GM12878 (cell line): ENCODE measurements at regions not wholly inside any gene's neighbourhood (a gene's known extent, or its start where the extent isn't known, plus 50 kb on each side); places are given as distances from the start of the nearest gene placed in this dataset.

Source experiments
- ATAC-seq: fragments of 200-7000 bp; cut with Tn5 transposase; 3 replicates; pipeline ENCODE4 v1.9.1; 2020; ENCODE audit warnings: mild to moderate bottlenecking, moderate library complexity
- BruUV-seq: library from RNA; stranded (reverse); fragments of 400-500 nt; replicated peaks from 2 replicates; lab custom pipeline; 2021; lab: Mats Ljungman, UMichigan
- CTCF ChIA-PET: fragments of 300-600 bp; sonication (Branson Sonifier 250); formaldehyde crosslinking; extraction: SDS; loops from one replicate; lab custom pipeline; 2021; ENCODE audit warnings: inconsistent platforms; lab: Yijun Ruan, JAX
- POLR2A ChIA-PET: fragments of 350-600 bp; formaldehyde crosslinking; extraction: SDS; loops from one replicate; lab custom pipeline; 2021; ENCODE audit warnings: inconsistent platforms; lab: Charles Lee
- RAD21 ChIA-PET: fragments of 300-600 bp; sonication (Branson Sonifier 250); formaldehyde crosslinking; loops from one replicate; lab custom pipeline; 2023; ENCODE audit warnings: antibody characterized with exemption; ENCODE audit not compliant: unreplicated experiment; lab: Charles Lee
- SMC1A ChIA-PET: fragments of 300-600 bp; sonication (Branson Sonifier 250); formaldehyde crosslinking; loops from one replicate; lab custom pipeline; 2023; ENCODE audit not compliant: unreplicated experiment, uncharacterized antibody; lab: Charles Lee
- DNase-seq: peaks from one replicate; pipeline ENCODE4 v3.0.0-alpha.2; 2011; ENCODE audit warnings: low read depth, low spot score
- FAIRE-seq: peaks from 3 replicates; lab custom pipeline; 2011; peaks lifted over from hg19 to GRCh38; lab: Jason Lieb, UNC
- H2AFZ ChIP-seq: 2 replicates; pipeline ENCODE4 v1.6.0; 2011; ENCODE audit warnings: low read depth, low read length, control low read depth; ENCODE audit not compliant: control insufficient read depth
- H3K27ac ChIP-seq: 2 replicates; pipeline ENCODE4 v1.5.1; 2011; ENCODE audit warnings: control low read depth; ENCODE audit not compliant: control insufficient read depth, insufficient read depth
- H3K27me3 ChIP-seq, 2 experiments: replicated peaks in 1 of 2; 2 replicates each; pipeline versions ENCODE4 v1.6.0 to v1.6.1; 2011; ENCODE audit warnings: low read length in 1 of 2; ENCODE audit not compliant: control insufficient read depth in 2 of 2, insufficient read depth in 2 of 2
- H3K36me3 ChIP-seq, 2 experiments: 2 replicates each; pipeline ENCODE4 v1.5.1; 2011; ENCODE audit warnings: low read length in 1 of 2; ENCODE audit not compliant: control insufficient read depth in 2 of 2, insufficient read depth in 2 of 2
- H3K4me1 ChIP-seq: 2 replicates; pipeline ENCODE4 v1.6.1; 2011; ENCODE audit warnings: mild to moderate bottlenecking, low read length, moderate library complexity, mixed read lengths; ENCODE audit not compliant: control insufficient read depth, insufficient read depth
- H3K4me2 ChIP-seq: 2 replicates; pipeline ENCODE4 v1.6.0; 2011; ENCODE audit warnings: control low read depth; ENCODE audit not compliant: control insufficient read depth, insufficient read depth
- H3K4me3 ChIP-seq: fragments of 200-600 bp; sonication (generic); 2 replicates; pipeline ENCODE4 v1.5.1; 2016
- H3K79me2 ChIP-seq: 2 replicates; pipeline ENCODE4 v1.6.0; 2011; ENCODE audit warnings: low read length; ENCODE audit not compliant: control insufficient read depth, insufficient read depth
- H3K9ac ChIP-seq: 2 replicates; pipeline ENCODE4 v1.8.0; 2011; ENCODE audit warnings: low read length, control low read depth, mixed read lengths; ENCODE audit not compliant: control insufficient read depth, insufficient read depth
- H3K9me3 ChIP-seq: replicated peaks from 3 replicates; pipeline ENCODE4 v1.5.1; 2011; ENCODE audit warnings: mild to moderate bottlenecking, low read length; ENCODE audit not compliant: control insufficient read depth, insufficient read depth
- H4K20me1 ChIP-seq: 2 replicates; pipeline ENCODE4 v1.6.0; 2011; ENCODE audit not compliant: control insufficient read depth, insufficient read depth
- BACH1 ChIP-seq: fragments of 450-650 bp; IDR thresholded peaks from 2 replicates; pipeline ENCODE4 v1.6.1; 2017; ENCODE audit warnings: mild to moderate bottlenecking, borderline replicate concordance
- BHLHE40 ChIP-seq, 2 experiments: fragments of 450-650 bp in 1 of 2; IDR thresholded peaks; 2 replicates each; pipeline ENCODE4 v1.6.1; 2011 to 2017; ENCODE audit warnings: low read depth in 2 of 2, borderline replicate concordance in 1 of 2, improper control_type of control experiment in 1 of 2, low read length in 1 of 2, mild to moderate bottlenecking in 1 of 2
- BRCA1 ChIP-seq: IDR thresholded peaks from 2 replicates; pipeline ENCODE4 v1.6.1; 2011; ENCODE audit warnings: low read depth, low read length, improper control_type of control experiment
- CBX5 ChIP-seq: sonication (generic); IDR thresholded peaks from 2 replicates; pipeline ENCODE4 v1.6.1; 2016; ENCODE audit warnings: low read depth, moderate library complexity, mild to moderate bottlenecking, inconsistent platforms
- CHD1 ChIP-seq: IDR thresholded peaks from 2 replicates; pipeline ENCODE4 v1.6.1; 2012; ENCODE audit warnings: low read depth, low read length, improper control_type of control experiment
- CHD2 ChIP-seq: IDR thresholded peaks from 2 replicates; pipeline ENCODE4 v1.6.1; 2011; ENCODE audit warnings: low read depth, low read length, improper control_type of control experiment, borderline replicate concordance
- EGR1 ChIP-seq, 2 experiments: IDR thresholded peaks; 1 replicate in 1 of 2; 2 replicates in 1 of 2; pipeline ENCODE4 v1.6.1; 2011 to 2012; ENCODE audit warnings: low read depth in 2 of 2, low read length in 2 of 2, borderline replicate concordance in 1 of 2, mild to moderate bottlenecking in 1 of 2, moderate library complexity in 1 of 2
- ETV6 ChIP-seq, 2 experiments: fragments of 450-650 bp in 1 of 2; IDR thresholded peaks in 1 of 2; conservative IDR thresholded peaks in 1 of 2; 2 replicates each; pipeline ENCODE4 v1.6.1; 2014; ENCODE audit warnings: antibody characterized with exemption in 1 of 2, borderline replicate concordance in 1 of 2, low read depth in 1 of 2, mild to moderate bottlenecking in 1 of 2, moderate library complexity in 1 of 2
- KAT2A ChIP-seq: conservative IDR thresholded peaks from 2 replicates; pipeline ENCODE4 v1.6.1; 2011; ENCODE audit warnings: low read depth, low read length; ENCODE audit not compliant: control insufficient read depth
- MEF2A ChIP-seq: IDR thresholded peaks from 2 replicates; pipeline ENCODE4 v1.6.1; 2011; ENCODE audit warnings: low read depth, mild to moderate bottlenecking, low read length, moderate library complexity; ENCODE audit not compliant: insufficient read depth
- NBN ChIP-seq: fragments of 450-650 bp; IDR thresholded peaks from 2 replicates; pipeline ENCODE4 v1.6.1; 2016
- NFIC ChIP-seq: IDR thresholded peaks from 2 replicates; pipeline ENCODE4 v1.6.1; 2012; ENCODE audit warnings: low read depth, mild to moderate bottlenecking, inconsistent platforms, low read length, moderate library complexity
- NFXL1 ChIP-seq: fragments of 450-650 bp; IDR thresholded peaks from 2 replicates; pipeline ENCODE4 v1.6.1; 2017; ENCODE audit warnings: antibody characterized with exemption, mild to moderate bottlenecking, borderline replicate concordance
- NFYB ChIP-seq: IDR thresholded peaks from 2 replicates; pipeline ENCODE4 v1.6.1; 2011; ENCODE audit warnings: low read depth, mild to moderate bottlenecking, low read length, improper control_type of control experiment, moderate library complexity; ENCODE audit not compliant: insufficient read depth
- PAX5 ChIP-seq: IDR thresholded peaks from 2 replicates; pipeline ENCODE4 v1.6.1; 2011; ENCODE audit warnings: low read depth, low read length, borderline replicate concordance
- POU2F2 ChIP-seq: IDR thresholded peaks from 3 replicates; pipeline ENCODE4 v1.6.1; 2011; ENCODE audit warnings: low read depth, mild to moderate bottlenecking, low read length, borderline replicate concordance
- PRDM15 ChIP-seq: fragments of 450-650 bp; formaldehyde crosslinking; IDR thresholded peaks from 2 replicates; pipeline ENCODE4 v1.4.0; 2020; ENCODE audit warnings: mild to moderate bottlenecking, moderate library complexity
- RAD21 ChIP-seq: IDR thresholded peaks from 2 replicates; pipeline ENCODE4 v1.6.1; 2011; ENCODE audit warnings: mild to moderate bottlenecking, low read depth, low read length, moderate library complexity; ENCODE audit not compliant: insufficient read depth
- RFX5 ChIP-seq: IDR thresholded peaks from 2 replicates; pipeline ENCODE4 v1.6.1; 2011; ENCODE audit warnings: low read depth, low read length, improper control_type of control experiment
- ZNF207 ChIP-seq: fragments of 450-650 bp; IDR thresholded peaks from 2 replicates; pipeline ENCODE4 v1.6.1; 2014; ENCODE audit warnings: antibody characterized with exemption, mild to moderate bottlenecking, borderline replicate concordance
- WGBS: methylation state at CpG from one replicate; pipeline ENCODE4 v1.1.6; 2016; ENCODE audit warnings: low lambda C conversion rate; ENCODE audit not compliant: insufficient replicate concordance, insufficient coverage; ENCODE audit errors: missing lambda C conversion rate; 5-methylcytosine and 5-hydroxymethylcytosine counted together
- in situ Hi-C: fragments of 300-500 bp; cut with MboI; formaldehyde crosslinking; loops from 9 replicates; pipeline ENCODE4 v1.14.3; 2018; ENCODE audit warnings: mixed read lengths
- intact Hi-C: fragments of 100-400 bp; cut with micrococcal nuclease; formaldehyde crosslinking; loops from one replicate; pipeline ENCODE4 v1.14.2; 2022; ENCODE audit not compliant: unreplicated experiment

- no peak for DNase-seq
- intact Hi-C loops = no loop called here
- no peak overlapping the region for H3K27ac ChIP-seq
- no peak overlapping the region for H3K9ac ChIP-seq
- H3K4me2 ChIP-seq = no peak overlapping the region
- CTCF ChIA-PET = interaction anchor here (1.2 kb wide), 2 partner anchors 20 to 24 kb away, joined by 3 to 6 read pairs; no protein-coding TSS in a partner anchor
- RAD21 ChIA-PET = no interaction called here
- H3K27me3 ChIP-seq = no peaks in the 10 kb centered on the region
- 77% methylated on average over 3 of the region's 3 CpGs for WGBS
- no peaks in the 10 kb centered on the region for H3K36me3 ChIP-seq
- in situ Hi-C loops = no loop called here
- H3K9me3 ChIP-seq = no peaks in the 10 kb centered on the region
- no peak overlapping the region for H3K4me3 ChIP-seq
- no peaks in the 10 kb centered on the region for H3K79me2 ChIP-seq
- H4K20me1 ChIP-seq = no peaks in the 10 kb centered on the region
- ATAC-seq = no peak
- TF ChIP-seq RAD21 (no peak), POU2F2 (no peak), NFIC (no peak), BACH1 (no peak), PRDM15 (CRISPR knock-in tag) (no peak), BRCA1 (no peak), NBN (no peak), CHD1 (no peak), ZNF207 (no peak), CBX5 (no peak), KAT2A (no peak), CHD2 (no peak), NFYB (no peak), PAX5 (no peak), RFX5 (no peak), MEF2A (no peak), ETV6 (conservative IDR thresholded peaks at IDR 0.05 in 1 of 2, IDR thresholded peaks at IDR 0.05 in 1 of 2; ENCODE audit: borderline replicate concordance in 1 of 2, low read depth in 1 of 2) (no peak), BHLHE40 (IDR thresholded peaks at IDR 0.05; ENCODE audit: borderline replicate concordance in 1 of 2, low read depth in 2 of 2, low read length in 1 of 2) (no peak), NFXL1 (no peak), EGR1 (IDR thresholded peaks at IDR 0.05; ENCODE audit: borderline replicate concordance in 1 of 2, low read depth in 2 of 2, low read length in 2 of 2) (no peak)
- POLR2A ChIA-PET = no interaction called here
- H3K4me1 ChIP-seq = no peaks in the 10 kb centered on the region; the same call in 1 of the 2 replicates
- no peak for FAIRE-seq
- no peak overlapping the region for H2AFZ ChIP-seq
- BruUV-seq = no TSS peak
- SMC1A ChIA-PET = interaction anchor here (0.9 to 1.2 kb wide), 3 partner anchors 25 to 91 kb away, joined by 3 to 4 read pairs (median 3); no protein-coding TSS in a partner anchor
These were observed 95.6 kb downstream of the NUP35 start for GRCh38 chr2:183219888-183220287.
